Glomerular visceral epithelial cell (primary cell): ENCODE measurements at regions not wholly inside any gene's neighbourhood (a gene's known extent, or its start where the extent isn't known, plus 50 kb on each side); places are given as distances from the start of the nearest gene placed in this dataset.

Experiments used
- DNase-seq: peaks from one replicate; pipeline ENCODE4 v3.0.0-alpha.2; 2016; ENCODE audit errors: extremely low spot score

DNA sequence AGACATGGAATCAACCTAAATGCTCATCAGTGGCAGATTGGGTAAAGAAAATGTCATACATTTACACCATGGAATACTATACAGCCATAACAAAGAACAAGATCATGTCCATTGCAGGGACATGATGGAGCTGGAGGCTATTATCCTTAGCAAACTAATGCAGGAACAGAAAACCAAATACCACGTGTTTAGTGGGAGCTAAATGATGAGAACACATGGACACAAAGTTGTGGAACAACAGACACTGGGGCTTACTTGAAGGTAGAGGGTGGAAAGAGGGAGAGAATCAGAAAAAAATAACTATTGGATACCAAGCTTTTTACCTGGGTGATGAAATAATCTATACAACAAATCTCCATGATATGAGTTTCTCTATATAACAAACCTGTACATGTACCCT is 701.3 kb downstream of the TBC1D32 start:
- no peak for DNase-seq

- DNase-seq: no peak
These were observed 706.7 kb downstream of the TBC1D32 start for GRCh38 chr6:120627612-120628011.

GRCh38 chr6:120622127-120622631 is 712.1 kb downstream of the TBC1D32 start:
- no peak for DNase-seq

DNA sequence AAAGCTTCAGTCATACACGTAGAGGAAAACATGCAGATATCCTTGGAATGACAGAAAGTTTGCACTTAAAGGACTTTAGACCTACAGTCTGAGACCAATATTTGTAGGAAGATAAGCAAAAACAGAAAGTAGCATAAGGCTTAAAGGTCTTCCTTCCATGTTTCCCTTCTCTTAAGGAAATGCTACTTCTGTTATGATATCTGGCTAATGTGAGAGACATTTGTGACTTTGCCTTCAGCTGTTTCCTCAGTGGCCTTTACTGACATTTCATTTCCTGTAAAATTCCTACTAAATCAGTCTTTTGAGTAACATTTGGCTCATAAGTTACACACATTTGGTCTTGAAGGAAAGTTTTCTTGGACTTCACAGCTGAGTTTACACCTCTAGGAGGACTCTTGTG is 713.4 kb downstream of the TBC1D32 start:
- DNase-seq: no peak

DNA sequence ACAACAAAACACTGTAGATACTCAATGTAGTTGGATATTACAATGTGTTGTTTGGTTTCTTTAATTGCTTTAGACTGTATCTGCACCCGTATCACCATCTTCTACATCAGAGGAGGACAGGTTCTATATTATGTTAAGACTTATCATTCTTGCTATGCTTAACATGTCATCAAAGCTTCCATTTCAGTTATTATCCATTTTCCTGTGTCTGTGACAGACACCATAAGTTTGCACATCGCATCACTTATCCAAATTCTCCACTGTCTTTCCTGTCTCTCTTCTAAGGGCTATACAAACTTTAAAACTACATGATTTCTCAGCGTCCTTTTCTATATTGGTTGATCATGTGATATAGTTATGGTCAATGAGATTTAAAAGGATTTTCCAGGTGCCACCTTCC is 719.0 kb downstream of the TBC1D32 start:
- DNase-seq: no peak

GRCh38 chr6:120614723-120615122 is 719.6 kb downstream of the TBC1D32 start:
- no peak for DNase-seq

DNA sequence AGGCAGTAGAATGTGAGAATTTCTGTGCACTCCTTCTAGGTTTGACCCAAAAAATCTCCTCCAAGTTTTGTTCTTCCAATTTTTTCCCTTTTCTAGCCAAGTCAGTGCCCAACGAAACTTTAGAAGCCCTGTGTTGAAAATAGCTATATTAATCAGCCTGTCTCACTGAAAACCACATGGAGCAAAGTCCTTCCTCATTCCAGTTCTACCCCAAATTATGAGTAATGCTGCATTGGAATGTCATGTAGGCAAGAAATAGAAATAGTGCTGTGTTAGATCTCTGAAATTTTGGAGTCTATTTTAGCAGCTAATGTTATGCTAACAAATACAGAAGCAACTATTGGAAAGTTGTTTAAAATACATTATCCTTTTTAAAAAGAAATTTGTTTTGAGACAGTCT is 725.5 kb downstream of the TBC1D32 start:
- peak; percentile 63 for DNase-seq

GRCh38 chr6:120606743-120607142 is 727.5 kb downstream of the TBC1D32 start:
- no peak for DNase-seq

DNA sequence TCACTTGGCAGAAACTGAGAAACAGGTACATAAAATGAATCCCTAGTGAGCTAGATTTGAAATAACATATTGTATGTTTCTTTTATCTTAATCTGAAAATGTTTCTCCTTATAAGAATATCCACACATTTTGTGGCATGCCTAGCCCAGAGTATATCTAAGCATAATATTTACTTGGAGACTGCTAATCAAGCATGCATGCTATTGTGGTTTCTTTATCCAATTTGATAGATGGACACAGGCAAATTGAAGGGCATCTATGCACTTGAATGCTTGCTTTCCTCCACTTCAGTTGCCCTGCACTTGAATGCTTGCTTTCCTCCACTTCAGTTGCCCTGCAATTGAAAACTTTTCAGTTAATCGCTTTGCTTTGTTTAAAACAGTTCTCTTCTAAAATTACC is 729.8 kb downstream of the TBC1D32 start:
- DNase-seq: no peak

DNA sequence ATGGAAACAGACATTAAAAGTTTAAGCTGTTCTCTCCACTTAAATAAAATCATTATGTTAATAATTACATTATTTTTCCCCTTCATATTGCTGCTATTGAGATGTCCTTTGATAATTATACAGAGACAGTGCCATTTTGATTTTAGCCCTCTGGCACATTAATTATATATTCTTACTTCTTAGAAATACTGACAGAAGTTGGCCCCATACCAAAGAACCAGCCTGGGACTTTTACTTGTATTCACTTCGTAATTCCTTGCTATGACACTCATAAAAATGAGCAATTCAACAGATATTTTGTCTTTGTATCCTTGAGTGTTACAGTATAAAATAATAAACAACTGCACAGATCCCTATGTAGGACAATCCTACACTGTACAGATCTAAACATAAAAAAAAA is 743.7 kb downstream of the TBC1D32 start:
- no peak for DNase-seq

GRCh38 chr6:120588424-120588823 is 745.9 kb downstream of the TBC1D32 start:
- DNase-seq: no peak

- DNase-seq: no peak
These were observed 746.9 kb downstream of the TBC1D32 start for GRCh38 chr6:120587381-120587780.

DNA sequence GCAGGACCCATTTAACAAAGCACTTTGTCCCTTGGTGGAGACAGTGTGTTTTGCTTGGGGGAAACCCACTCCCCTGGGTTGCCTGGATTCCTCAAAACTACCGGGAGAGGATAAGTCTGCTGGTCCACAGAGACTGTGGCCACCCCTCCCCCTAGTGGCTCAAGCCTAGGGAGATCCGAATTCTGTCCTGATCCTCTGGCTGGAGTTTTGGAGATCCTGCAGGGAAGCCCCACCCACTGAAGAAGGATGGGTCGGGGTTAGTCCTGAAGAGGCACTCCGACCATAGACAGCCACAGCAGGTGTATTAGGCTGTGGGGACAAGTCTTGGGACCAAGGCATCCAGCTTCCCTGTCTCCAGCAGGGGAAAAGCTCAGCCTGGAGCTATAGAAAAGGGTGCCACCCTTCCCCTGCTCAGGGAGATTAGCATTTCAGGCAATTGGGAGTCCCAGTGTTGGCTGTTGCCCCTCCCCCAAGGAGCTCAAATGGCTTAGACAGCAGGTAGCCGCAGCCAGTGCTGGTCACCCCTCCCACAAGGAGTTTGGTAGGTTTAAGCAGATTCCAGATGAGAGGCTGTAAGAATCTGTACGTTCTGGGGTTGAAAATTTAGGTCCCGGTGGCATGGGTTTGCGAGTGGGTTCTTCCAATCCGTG is 750.0 kb downstream of the TBC1D32 start:
- DNase-seq: no peak

DNA sequence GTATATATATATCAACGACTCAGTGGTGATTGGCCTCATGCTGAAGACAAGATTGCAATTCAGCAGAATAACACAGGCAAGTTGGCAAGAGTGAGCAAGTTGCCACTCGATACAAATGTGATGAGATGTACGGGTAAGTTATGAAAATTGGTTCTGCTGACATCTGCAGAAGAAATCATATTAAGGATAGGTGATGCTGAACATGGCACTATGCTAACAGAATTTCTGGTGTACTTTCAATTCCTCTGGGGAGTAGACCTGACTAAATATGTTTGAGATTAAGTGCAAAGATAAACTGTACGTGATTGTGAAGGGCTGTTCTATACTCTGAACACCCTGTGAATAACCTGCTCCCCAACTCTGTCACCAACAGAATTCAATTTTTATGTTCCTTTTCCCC is 758.2 kb downstream of the TBC1D32 start:
- DNase-seq: no peak

DNA sequence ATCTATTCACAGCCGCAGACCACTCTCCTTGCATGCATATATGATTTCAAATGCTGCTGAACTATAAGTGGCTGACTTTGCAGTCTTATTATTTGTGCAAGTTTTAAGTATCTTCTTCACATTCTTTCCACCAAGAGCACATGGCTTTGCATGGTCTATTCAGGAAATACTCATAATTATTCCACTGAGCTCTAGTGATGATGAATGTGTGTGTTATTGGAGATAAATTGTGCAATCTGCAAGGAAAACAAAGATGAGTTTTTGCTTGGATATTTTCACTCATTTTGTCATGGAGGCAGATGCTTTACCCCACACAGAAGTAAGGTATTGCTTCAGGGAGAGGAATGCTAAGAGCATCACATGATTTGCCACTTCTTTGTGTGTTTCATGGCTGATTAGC is 764.6 kb downstream of the TBC1D32 start:
- DNase-seq: no peak

DNA sequence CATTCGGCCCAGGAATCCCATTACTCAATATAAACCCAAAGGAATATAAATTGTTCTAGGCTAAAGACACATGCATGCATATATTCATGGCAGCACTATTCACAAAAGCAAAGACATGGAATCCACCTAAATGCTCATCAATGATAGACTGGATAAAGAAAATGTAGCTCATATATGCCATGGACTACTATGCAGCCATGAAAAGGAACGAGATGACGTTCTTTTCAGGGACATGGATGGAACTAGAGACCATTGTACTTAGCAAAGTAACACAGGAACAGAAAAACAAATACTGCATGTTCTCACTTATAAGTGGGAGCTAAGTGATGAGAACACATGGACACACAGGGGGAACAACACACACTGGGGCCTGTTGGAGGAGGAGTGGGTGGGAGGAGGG is 769.5 kb downstream of the TBC1D32 start:
- DNase-seq: no peak

GRCh38 chr6:120558294-120558693 is 776.0 kb downstream of the TBC1D32 start:
- DNase-seq: no peak

DNA sequence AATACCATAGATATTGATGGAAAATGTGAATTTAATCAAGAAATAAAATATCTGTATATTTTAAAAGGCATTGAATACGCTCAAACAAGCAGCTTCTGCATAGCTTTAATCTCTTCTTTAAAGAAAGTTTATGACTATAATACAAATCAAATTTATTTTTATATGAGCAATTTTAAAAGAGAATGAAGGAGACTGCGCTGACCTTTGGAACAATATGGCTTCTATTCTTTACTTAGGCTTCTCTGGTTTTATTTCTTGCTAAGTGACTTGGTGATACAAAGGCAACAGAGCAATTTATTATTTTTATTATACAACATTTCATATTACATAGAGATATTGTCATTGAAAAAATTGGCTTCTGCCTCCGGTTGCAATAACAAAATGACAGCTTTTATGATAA is 776.7 kb downstream of the TBC1D32 start:
- DNase-seq: no peak

GRCh38 chr6:120556491-120556890 is 777.8 kb downstream of the TBC1D32 start:
- DNase-seq: no peak

DNA sequence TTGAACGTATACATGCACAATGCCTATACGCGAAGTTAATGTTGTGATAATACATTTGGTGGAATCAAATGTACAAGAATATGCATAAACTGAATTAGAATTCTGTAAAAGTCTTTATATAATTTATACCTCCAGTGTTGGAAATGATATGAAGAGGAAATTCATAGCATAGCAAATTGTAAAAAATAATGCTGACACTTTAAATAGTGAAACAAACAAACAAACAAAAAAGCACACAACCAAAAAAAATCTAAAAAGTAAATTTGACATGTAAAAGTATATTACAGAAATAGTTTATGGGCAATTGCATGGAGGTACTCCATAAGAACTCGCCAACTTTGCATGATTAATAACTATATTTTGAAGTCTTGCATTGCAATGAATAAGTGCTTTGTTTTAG is 780.9 kb downstream of the TBC1D32 start:
- no peak for DNase-seq

DNA sequence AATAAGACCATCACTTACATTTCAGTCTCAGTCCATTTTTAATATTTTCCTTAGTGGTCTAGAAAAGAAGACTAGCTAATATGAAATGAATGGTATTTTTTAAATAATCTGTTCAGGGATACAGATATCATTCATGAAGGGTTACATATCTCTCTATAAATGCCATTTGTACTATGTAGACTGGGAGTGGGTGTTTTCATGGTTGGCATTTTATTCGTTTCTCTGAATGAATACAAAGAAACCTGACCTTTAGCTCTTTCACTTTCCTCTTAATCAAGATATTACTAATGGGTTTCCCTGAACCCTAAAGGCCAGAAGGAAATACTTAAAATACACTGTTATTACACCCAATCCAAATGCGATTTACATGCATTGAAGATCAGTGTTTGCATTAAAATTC is 788.9 kb downstream of the TBC1D32 start:
- no peak for DNase-seq

GRCh38 chr6:120534954-120535353 is 799.3 kb downstream of the TBC1D32 start:
- DNase-seq: no peak

DNA sequence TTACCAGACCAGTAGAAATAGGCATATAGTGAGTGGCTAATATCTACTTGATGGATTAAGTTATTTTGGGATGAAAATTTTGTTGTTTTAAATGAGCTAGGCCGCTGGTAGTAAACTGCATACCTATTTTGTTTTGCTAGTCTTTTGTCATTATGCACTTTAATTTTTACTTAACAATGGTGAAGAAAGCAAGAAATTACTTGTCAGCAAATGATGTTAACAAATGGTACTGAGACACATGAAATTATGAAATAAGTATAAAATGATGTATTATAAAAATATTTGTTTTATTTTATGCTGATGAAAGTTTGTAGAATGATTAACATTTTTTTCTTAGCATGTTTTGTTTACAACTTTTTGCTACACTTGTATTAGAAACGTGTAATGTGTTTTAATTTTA is 807.7 kb downstream of the TBC1D32 start:
- DNase-seq: no peak

GRCh38 chr6:120514544-120514943 is 819.7 kb downstream of the TBC1D32 start:
- DNase-seq: no peak
